Esophagus squamous epithelium (tissue), 4 donors: ENCODE measurements at regions not wholly inside any gene's neighbourhood (a gene's known extent, or its start where the extent isn't known, plus 50 kb on each side); places are given as distances from the start of the nearest gene placed in this dataset.

Experiments
- POLR2A ChIP-seq, 4 donors: fragments of 450-650 bp; IDR thresholded peaks; one replicate each; pipeline ENCODE4 v1.6.1; 2017; ENCODE audit warnings: antibody characterized with exemption in 4 of 4, mild to moderate bottlenecking in 4 of 4, moderate library complexity in 3 of 4
- TF ChIP-seq, protein P1 (sequence below), 6 experiments: fragments of 450-650 bp in 4 of 6; fragments of 200-600 bp in 2 of 6; sonication (generic) in 2 of 6; IDR thresholded peaks; one replicate each; pipeline ENCODE4 v1.5.1; 2016 to 2019; ENCODE audit warnings: antibody characterized with exemption in 6 of 6, mild to moderate bottlenecking in 4 of 6, moderate library complexity in 4 of 6

DNA sequence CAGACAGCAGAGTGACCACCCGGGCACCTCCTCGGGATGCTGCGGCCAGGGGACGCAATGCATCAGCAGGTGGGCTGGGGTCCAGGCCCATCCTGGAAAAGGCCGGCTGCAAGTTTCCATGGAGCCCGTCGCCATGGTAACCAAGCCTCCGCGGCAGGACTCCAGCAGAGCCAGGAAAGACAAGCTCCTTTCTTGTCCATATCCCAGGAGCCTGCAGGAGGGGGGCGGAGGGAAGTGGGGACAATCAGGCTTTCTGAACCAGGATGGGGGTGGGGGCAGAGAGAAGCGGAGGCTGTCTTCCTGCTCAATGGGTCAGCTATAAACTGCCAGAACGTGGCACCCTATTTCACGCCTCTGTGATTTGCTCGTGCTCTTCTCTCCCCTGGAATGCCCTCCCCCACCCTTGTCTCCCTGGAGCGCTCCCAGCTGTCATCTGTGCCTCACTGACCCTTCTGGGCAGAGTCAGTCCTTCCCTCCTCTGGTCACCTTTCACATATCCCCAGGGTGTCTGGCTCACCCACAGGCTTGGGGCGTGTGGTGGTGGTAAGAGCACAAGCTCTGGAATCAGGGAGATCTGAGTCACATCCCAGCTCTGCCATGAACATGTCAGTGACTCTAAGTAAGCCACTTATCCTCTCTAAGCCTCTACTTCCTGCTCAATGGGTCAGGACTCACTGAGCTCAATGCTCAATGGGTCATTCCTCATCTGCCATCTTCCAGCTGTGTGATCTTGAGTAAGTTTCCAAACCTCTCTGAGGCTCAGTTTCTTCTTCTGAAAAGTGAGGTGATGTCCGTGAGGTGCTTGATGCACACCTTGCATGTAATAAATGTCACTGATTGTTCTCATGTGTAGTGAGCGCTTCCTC lies 58.9 kb upstream of the LAPTM5 start:
- TF ChIP-seq POLR2A (IDR thresholded peaks at IDR 0.05): no peak
- TF ChIP-seq, protein P1, sequence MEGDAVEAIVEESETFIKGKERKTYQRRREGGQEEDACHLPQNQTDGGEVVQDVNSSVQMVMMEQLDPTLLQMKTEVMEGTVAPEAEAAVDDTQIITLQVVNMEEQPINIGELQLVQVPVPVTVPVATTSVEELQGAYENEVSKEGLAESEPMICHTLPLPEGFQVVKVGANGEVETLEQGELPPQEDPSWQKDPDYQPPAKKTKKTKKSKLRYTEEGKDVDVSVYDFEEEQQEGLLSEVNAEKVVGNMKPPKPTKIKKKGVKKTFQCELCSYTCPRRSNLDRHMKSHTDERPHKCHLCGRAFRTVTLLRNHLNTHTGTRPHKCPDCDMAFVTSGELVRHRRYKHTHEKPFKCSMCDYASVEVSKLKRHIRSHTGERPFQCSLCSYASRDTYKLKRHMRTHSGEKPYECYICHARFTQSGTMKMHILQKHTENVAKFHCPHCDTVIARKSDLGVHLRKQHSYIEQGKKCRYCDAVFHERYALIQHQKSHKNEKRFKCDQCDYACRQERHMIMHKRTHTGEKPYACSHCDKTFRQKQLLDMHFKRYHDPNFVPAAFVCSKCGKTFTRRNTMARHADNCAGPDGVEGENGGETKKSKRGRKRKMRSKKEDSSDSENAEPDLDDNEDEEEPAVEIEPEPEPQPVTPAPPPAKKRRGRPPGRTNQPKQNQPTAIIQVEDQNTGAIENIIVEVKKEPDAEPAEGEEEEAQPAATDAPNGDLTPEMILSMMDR (IDR thresholded peaks at IDR 0.05): no peak
